ENCODE measurements at regions not wholly inside any gene's neighbourhood (a gene's known extent, or its start where the extent isn't known, plus 50 kb on each side); places are given as distances from the start of the nearest gene placed in this dataset.

DNA sequence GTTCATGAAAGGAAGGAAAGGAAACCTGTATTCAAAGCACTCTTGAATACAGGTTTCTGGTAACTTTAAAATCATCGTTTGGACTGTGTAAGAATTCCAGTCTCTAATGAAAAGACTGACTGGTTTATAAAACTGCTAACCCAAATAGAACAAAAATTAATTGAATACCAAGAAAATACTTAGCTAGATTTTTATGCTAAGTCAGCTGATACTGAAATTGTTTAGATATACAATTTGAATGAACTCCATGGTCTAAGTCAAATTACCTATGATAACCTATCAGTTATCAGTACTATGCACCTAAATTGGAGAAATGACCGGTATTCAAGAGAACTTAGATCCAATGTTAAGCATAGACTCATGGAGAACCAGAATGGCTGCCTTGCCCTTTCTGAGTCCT, 338.3 kb downstream of the RNF144B start:
- H3K36me3 Mint-ChIP-seq: no peaks in the 10 kb centered on the region
- no peak for DNase-seq (ENCODE audit: low spot score in 2 of 2, unreplicated experiment in 2 of 2)

DNA sequence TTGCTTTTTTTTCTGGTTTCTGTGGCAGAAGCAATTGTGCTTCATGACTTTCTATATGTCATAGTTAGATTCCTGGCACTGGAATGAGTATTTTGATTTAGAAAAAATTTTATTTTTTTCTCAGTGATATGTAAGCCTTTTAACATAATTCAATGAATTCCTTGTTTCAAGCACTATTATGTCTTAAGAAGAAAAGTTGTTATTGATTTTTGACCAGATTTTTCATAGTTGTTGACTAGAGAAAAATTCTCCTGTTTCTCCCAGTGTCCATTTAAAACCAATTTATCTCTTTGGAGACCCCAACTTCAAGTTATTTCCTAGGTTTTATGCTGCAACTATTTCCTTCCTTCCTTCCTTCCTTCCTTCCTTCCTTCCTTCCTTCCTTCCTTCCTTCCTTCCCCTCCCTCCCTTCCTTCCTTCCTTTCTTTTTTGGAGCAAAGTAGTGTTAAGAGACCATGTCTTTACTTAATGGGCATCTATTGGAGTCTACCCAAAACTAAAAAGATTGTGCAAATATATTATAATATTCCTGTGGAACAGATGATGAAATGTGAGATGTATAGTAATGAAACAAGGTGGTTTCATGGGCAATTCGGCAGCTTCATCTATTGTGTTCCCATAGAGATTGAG, 346.9 kb downstream of the RNF144B start:
- no peak for DNase-seq (ENCODE audit: low spot score in 2 of 2, unreplicated experiment in 2 of 2)
- Mint-ChIP-seq H3K9me3 (peaks cover 16% of the 10 kb centered on the region), H3K27ac (no peak overlapping the region), H3K36me3 (no peaks in the 10 kb centered on the region), H3K4me3 (no peak overlapping the region), H3K4me1 (no peaks in the 10 kb centered on the region), H3K27me3 (ENCODE audit: low read depth) (peaks cover 21% of the 10 kb centered on the region)
- TF ChIP-seq, protein P1, sequence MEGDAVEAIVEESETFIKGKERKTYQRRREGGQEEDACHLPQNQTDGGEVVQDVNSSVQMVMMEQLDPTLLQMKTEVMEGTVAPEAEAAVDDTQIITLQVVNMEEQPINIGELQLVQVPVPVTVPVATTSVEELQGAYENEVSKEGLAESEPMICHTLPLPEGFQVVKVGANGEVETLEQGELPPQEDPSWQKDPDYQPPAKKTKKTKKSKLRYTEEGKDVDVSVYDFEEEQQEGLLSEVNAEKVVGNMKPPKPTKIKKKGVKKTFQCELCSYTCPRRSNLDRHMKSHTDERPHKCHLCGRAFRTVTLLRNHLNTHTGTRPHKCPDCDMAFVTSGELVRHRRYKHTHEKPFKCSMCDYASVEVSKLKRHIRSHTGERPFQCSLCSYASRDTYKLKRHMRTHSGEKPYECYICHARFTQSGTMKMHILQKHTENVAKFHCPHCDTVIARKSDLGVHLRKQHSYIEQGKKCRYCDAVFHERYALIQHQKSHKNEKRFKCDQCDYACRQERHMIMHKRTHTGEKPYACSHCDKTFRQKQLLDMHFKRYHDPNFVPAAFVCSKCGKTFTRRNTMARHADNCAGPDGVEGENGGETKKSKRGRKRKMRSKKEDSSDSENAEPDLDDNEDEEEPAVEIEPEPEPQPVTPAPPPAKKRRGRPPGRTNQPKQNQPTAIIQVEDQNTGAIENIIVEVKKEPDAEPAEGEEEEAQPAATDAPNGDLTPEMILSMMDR (IDR thresholded peaks at IDR 0.05; ENCODE audit: unreplicated experiment): no peak

More for the DNA sequence above, 338.3 kb downstream of the RNF144B start:
- Mint-ChIP-seq H3K27me3 (ENCODE audit: low read depth) (peaks cover 2% of the 10 kb centered on the region), H3K4me3 (no peak overlapping the region), H3K4me1 (no peaks in the 10 kb centered on the region), H3K9me3 (peaks cover 17% of the 10 kb centered on the region), H3K27ac (no peak overlapping the region)
- TF ChIP-seq, protein P1 (IDR thresholded peaks at IDR 0.05; ENCODE audit: unreplicated experiment): no peak

DNA sequence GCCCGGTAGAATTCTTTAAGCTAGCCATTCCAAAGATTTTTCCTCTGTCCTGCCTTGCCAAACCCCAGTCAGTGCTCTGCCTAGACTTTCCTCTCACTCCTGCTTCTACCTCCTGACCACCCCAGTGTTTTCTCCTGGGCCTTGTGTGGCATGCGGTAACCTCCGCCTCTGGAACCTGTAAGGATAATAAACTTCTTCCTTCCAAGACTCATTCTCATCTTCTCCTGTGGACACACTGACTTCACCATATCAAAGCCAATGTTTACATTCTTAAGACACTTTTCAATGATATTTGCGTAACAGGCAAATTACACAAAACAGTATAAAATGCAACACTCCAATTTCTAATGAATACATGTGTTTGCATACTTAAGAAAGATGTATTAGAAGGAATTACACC, 354.6 kb downstream of the RNF144B start:
- TF ChIP-seq, protein P1 (IDR thresholded peaks at IDR 0.05; ENCODE audit: unreplicated experiment): no peak
- Mint-ChIP-seq H3K4me1 (no peaks in the 10 kb centered on the region), H3K36me3 (no peaks in the 10 kb centered on the region), H3K9me3 (peaks cover 11% of the 10 kb centered on the region), H3K27ac (no peak overlapping the region), H3K27me3 (ENCODE audit: low read depth) (peaks cover 11% of the 10 kb centered on the region), H3K4me3 (no peak overlapping the region)
- no peak for DNase-seq (ENCODE audit: low spot score in 2 of 2, unreplicated experiment in 2 of 2)

DNA sequence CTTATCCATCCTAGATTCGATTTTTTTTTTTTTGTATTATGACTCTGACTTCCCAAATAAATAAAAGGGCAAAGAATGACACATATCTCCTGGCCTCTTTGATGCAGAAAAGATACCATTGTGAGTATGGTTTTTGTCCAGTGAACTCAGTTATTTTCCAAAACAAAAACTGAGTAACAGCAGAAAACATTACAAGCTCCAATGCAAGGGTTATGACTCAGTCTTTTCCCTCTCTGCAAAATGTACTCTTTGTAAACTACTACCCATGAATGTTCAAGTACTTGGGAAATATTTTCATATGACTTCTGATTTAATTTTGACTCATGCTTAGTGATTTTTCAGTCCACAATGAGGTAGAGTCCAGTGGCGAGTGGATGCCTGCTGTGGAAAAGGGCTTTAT, 355.3 kb downstream of the RNF144B start:
- H3K9me3 Mint-ChIP-seq: peaks cover 11% of the 10 kb centered on the region
- DNase-seq (ENCODE audit: low spot score in 2 of 2, unreplicated experiment in 2 of 2): no peak
- peaks cover 7% of the 10 kb centered on the region for H3K27me3 Mint-ChIP-seq (ENCODE audit: low read depth)
- H3K4me1 Mint-ChIP-seq: no peaks in the 10 kb centered on the region
- TF ChIP-seq, protein P1 (IDR thresholded peaks at IDR 0.05; ENCODE audit: unreplicated experiment): no peak
- H3K36me3 Mint-ChIP-seq: no peaks in the 10 kb centered on the region
- H3K27ac Mint-ChIP-seq: no peak overlapping the region
- H3K4me3 Mint-ChIP-seq: no peak overlapping the region

DNA sequence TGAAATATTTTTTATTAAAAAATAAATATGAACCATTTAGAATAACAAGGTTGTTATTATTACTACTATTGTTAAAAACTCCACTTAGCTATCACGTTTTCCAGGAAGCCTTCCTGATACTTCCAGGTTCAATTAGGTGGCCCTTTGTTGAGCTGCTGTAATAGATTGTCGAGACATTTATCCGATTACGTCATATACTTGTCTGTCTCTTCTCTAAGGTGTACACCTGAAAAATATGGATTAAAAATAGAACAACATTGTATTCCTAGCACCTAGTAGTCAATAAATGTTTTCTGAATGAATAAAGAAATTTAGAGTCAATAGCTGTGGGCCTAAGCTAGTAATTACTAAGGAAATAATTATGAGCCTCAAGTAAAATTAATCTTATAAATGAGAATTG, 359.6 kb downstream of the RNF144B start:
- no peaks in the 10 kb centered on the region for H3K36me3 Mint-ChIP-seq
- peaks cover 5% of the 10 kb centered on the region for H3K4me1 Mint-ChIP-seq
- TF ChIP-seq, protein P1 (IDR thresholded peaks at IDR 0.05; ENCODE audit: unreplicated experiment): no peak
- DNase-seq (ENCODE audit: low spot score in 2 of 2, unreplicated experiment in 2 of 2): no peak
- H3K27ac Mint-ChIP-seq: no peak overlapping the region
- peaks cover 18% of the 10 kb centered on the region for H3K27me3 Mint-ChIP-seq (ENCODE audit: low read depth)
- H3K4me3 Mint-ChIP-seq: no peak overlapping the region
- H3K9me3 Mint-ChIP-seq: peaks cover 11% of the 10 kb centered on the region

DNA sequence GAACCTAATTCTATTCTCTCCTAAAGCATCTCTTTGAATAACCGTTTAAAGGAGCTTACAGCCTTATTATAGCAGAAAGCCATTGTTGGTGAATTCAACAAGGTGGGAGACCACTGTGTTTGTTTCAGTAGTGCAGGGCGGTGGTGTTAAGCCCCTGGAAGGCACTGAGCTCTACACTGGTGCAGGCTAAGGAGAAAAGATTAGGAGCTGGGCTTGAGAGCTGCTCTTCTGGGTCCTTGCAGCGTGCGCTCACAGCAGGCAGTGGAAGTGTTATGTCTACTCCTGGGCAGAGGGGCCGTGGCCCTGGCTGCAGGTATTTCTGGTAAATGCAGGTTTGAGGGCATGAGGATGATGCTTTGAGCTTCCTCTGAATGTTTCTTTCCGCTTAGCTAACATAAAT, 361.2 kb downstream of the RNF144B start:
- TF ChIP-seq, protein P1 (IDR thresholded peaks at IDR 0.05; ENCODE audit: unreplicated experiment): no peak
- no peak overlapping the region for H3K27ac Mint-ChIP-seq
- H3K36me3 Mint-ChIP-seq: no peaks in the 10 kb centered on the region
- DNase-seq (ENCODE audit: low spot score in 2 of 2, unreplicated experiment in 2 of 2): no peak
- no peak overlapping the region for H3K4me3 Mint-ChIP-seq
- H3K27me3 Mint-ChIP-seq (ENCODE audit: low read depth): peaks cover 31% of the 10 kb centered on the region
- H3K4me1 Mint-ChIP-seq: peaks cover 5% of the 10 kb centered on the region
- H3K9me3 Mint-ChIP-seq: peaks cover 11% of the 10 kb centered on the region
